ENCODE measurements at regions not wholly inside any gene's neighbourhood (a gene's known extent, or its start where the extent isn't known, plus 50 kb on each side); places are given as distances from the start of the nearest gene placed in this dataset.

DNA sequence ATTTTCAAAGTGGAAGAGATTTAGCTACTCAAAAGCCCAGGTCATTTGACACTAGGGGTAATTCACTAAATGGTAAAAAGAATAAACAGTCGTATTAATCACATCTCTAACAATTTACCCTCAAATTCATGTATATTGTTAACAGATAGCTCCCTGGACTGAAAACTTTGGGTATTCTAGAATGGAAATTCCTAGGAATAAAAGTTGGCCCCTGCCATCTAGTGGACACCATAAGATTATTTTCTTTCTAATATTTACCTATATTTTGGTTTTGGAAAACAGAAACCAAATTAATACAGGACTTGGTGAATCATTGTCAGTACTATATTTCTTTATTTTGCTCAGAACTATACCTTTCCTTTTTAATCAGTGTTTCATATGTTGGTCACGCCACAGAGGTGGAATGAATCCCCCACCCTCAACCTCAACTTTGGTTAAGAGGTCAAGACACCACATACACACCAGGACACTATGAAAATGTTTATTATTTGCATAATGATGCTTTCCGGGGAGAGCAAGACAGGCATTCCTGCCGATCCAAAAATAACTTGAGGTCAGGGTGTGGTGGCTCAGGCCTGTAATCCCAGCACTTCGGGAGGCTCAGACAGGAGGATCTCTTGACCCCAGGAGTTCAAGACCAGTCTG, 96.2 kb upstream of the APOOL start:
- H3K9me3 Mint-ChIP-seq (ENCODE audit: unreplicated experiment) = no peaks in the 10 kb centered on the region
- no peak for FAIRE-seq

DNA sequence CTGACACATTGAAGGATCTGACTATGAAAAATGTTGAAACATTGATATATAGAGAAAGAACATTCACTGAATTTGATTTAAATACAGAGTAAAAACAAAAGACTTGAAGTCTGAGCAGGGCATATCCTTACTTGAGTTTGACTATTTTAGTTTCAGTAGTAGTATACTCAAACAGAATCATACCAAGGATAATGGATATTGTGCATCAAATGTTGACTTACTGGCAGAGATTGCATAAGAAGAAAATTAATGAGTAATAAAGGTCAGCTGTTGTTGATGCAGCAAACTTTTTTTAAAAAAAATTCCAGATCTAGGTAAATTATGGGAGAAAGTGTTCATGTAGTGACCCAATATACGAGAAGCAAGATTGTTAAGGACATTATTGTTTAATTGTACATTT, 94.5 kb upstream of the APOOL start:
- Mint-ChIP-seq H3K27ac (ENCODE audit: unreplicated experiment) (no peak overlapping the region), H3K36me3 (ENCODE audit: low read depth, unreplicated experiment) (no peaks in the 10 kb centered on the region), H3K4me3 (ENCODE audit: unreplicated experiment) (no peak overlapping the region), H3K9me3 (ENCODE audit: unreplicated experiment) (no peaks in the 10 kb centered on the region), H3K4me1 (ENCODE audit: low read depth, unreplicated experiment) (no peaks in the 10 kb centered on the region), H3K27me3 (ENCODE audit: low read depth, unreplicated experiment) (no peaks in the 10 kb centered on the region)
- TF ChIP-seq, protein P1, sequence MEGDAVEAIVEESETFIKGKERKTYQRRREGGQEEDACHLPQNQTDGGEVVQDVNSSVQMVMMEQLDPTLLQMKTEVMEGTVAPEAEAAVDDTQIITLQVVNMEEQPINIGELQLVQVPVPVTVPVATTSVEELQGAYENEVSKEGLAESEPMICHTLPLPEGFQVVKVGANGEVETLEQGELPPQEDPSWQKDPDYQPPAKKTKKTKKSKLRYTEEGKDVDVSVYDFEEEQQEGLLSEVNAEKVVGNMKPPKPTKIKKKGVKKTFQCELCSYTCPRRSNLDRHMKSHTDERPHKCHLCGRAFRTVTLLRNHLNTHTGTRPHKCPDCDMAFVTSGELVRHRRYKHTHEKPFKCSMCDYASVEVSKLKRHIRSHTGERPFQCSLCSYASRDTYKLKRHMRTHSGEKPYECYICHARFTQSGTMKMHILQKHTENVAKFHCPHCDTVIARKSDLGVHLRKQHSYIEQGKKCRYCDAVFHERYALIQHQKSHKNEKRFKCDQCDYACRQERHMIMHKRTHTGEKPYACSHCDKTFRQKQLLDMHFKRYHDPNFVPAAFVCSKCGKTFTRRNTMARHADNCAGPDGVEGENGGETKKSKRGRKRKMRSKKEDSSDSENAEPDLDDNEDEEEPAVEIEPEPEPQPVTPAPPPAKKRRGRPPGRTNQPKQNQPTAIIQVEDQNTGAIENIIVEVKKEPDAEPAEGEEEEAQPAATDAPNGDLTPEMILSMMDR (IDR thresholded peaks at IDR 0.05; ENCODE audit: insufficient read depth, low read depth, low read length) = no peak
- TF ChIP-seq EZH2 (IDR thresholded peaks at IDR 0.05; ENCODE audit: insufficient read depth, low read length) = no peak
- Histone ChIP-seq H3K36me3 (ENCODE audit: insufficient read depth, low read length) (no peaks in the 10 kb centered on the region), H3K4me2 (ENCODE audit: low read length) (no peak overlapping the region), H3K9me3 (ENCODE audit: insufficient read depth, low read depth, low read length) (no peaks in the 10 kb centered on the region), H3K27me3 (ENCODE audit: insufficient read depth, low read length) (no peaks in the 10 kb centered on the region), H2AFZ (ENCODE audit: low read depth, low read length) (no peak overlapping the region), H3K4me1 (ENCODE audit: insufficient read depth, low read length) (no peaks in the 10 kb centered on the region), H3K9ac (ENCODE audit: low read length) (no peak overlapping the region), H3K79me2 (ENCODE audit: insufficient read depth, low read length) (no peaks in the 10 kb centered on the region), H3K27ac (ENCODE audit: low read depth, low read length) (no peak overlapping the region), H3K4me3 (ENCODE audit: insufficient read depth, low read depth, low read length) (no peak overlapping the region), H4K20me1 (ENCODE audit: insufficient read depth, low read length) (no peaks in the 10 kb centered on the region)
- no peak for FAIRE-seq
- no peak for DNase-seq (ENCODE audit: low read depth)

More for the DNA sequence above, 96.2 kb upstream of the APOOL start:
- DNase-seq (ENCODE audit: low read depth) = no peak
- Histone ChIP-seq H3K9me3 (ENCODE audit: insufficient read depth, low read depth, low read length) (no peaks in the 10 kb centered on the region), H3K4me1 (ENCODE audit: insufficient read depth, low read length) (no peaks in the 10 kb centered on the region), H3K79me2 (ENCODE audit: insufficient read depth, low read length) (no peaks in the 10 kb centered on the region), H2AFZ (ENCODE audit: low read depth, low read length) (no peak overlapping the region), H3K4me3 (ENCODE audit: insufficient read depth, low read depth, low read length) (no peak overlapping the region), H3K27ac (ENCODE audit: low read depth, low read length) (no peak overlapping the region), H3K36me3 (ENCODE audit: insufficient read depth, low read length) (no peaks in the 10 kb centered on the region), H3K27me3 (ENCODE audit: insufficient read depth, low read length) (no peaks in the 10 kb centered on the region), H3K9ac (ENCODE audit: low read length) (no peak overlapping the region), H3K4me2 (ENCODE audit: low read length) (no peak overlapping the region), H4K20me1 (ENCODE audit: insufficient read depth, low read length) (no peaks in the 10 kb centered on the region)
- Mint-ChIP-seq H3K27ac (ENCODE audit: unreplicated experiment) (no peak overlapping the region), H3K4me3 (ENCODE audit: unreplicated experiment) (no peak overlapping the region), H3K36me3 (ENCODE audit: low read depth, unreplicated experiment) (no peaks in the 10 kb centered on the region), H3K27me3 (ENCODE audit: low read depth, unreplicated experiment) (no peaks in the 10 kb centered on the region), H3K4me1 (ENCODE audit: low read depth, unreplicated experiment) (no peaks in the 10 kb centered on the region)
- no peak for TF ChIP-seq EZH2 (IDR thresholded peaks at IDR 0.05; ENCODE audit: insufficient read depth, low read length)
- TF ChIP-seq, protein P1 (IDR thresholded peaks at IDR 0.05; ENCODE audit: insufficient read depth, low read depth, low read length) = no peak

DNA sequence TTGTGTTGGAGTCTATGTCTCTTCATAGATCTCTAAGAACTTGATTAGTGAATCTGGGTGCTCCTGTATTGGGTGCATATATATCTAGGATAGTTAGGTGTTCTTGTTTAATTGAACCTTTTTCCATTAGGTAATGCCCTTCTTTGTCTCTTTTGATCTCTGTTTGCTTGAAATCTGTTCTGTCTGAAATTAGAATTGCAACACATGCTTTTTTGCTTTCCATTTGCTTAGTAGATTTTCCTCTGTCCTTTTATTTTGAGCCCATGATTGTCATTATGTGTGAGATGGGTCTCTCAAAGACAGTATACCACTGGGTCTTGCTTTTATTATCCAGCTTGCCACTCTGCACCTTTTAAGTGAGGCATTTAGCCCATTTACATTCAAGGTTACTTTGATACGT, 79.1 kb upstream of the APOOL start:
- Mint-ChIP-seq H3K4me3 (ENCODE audit: unreplicated experiment) (no peak overlapping the region), H3K27me3 (ENCODE audit: low read depth, unreplicated experiment) (no peaks in the 10 kb centered on the region), H3K27ac (ENCODE audit: unreplicated experiment) (no peak overlapping the region), H3K4me1 (ENCODE audit: low read depth, unreplicated experiment) (no peaks in the 10 kb centered on the region), H3K9me3 (ENCODE audit: unreplicated experiment) (no peaks in the 10 kb centered on the region), H3K36me3 (ENCODE audit: low read depth, unreplicated experiment) (no peaks in the 10 kb centered on the region)
- no peaks in the 10 kb centered on the region for H3K9me3 ChIP-seq (ENCODE audit: insufficient read depth, low read depth, low read length)
- H3K4me3 ChIP-seq (ENCODE audit: insufficient read depth, low read depth, low read length) = no peak overlapping the region
- no peak overlapping the region for H3K4me2 ChIP-seq (ENCODE audit: low read length)
- FAIRE-seq (peak; percentile 45), DNase-seq (ENCODE audit: low read depth) (no peak)
- no peaks in the 10 kb centered on the region for H3K79me2 ChIP-seq (ENCODE audit: insufficient read depth, low read length)
- no peak overlapping the region for H2AFZ ChIP-seq (ENCODE audit: low read depth, low read length)
- H4K20me1 ChIP-seq (ENCODE audit: insufficient read depth, low read length) = no peaks in the 10 kb centered on the region
- no peak overlapping the region for H3K9ac ChIP-seq (ENCODE audit: low read length)
- no peaks in the 10 kb centered on the region for H3K4me1 ChIP-seq (ENCODE audit: insufficient read depth, low read length)
- H3K27me3 ChIP-seq (ENCODE audit: insufficient read depth, low read length) = no peaks in the 10 kb centered on the region
- H3K36me3 ChIP-seq (ENCODE audit: insufficient read depth, low read length) = no peaks in the 10 kb centered on the region
- H3K27ac ChIP-seq (ENCODE audit: low read depth, low read length) = no peak overlapping the region
- TF ChIP-seq, protein P1 (IDR thresholded peaks at IDR 0.05; ENCODE audit: insufficient read depth, low read depth, low read length) = no peak
- TF ChIP-seq EZH2 (IDR thresholded peaks at IDR 0.05; ENCODE audit: insufficient read depth, low read length) = no peak

Data from astrocyte (in vitro differentiated cells and primary cell).